GM21526 (cell line): ENCODE measurements at regions not wholly inside any gene's neighbourhood (a gene's known extent, or its start where the extent isn't known, plus 50 kb on each side); places are given as distances from the start of the nearest gene placed in this dataset.

Experiments used
- ATAC-seq: cut with Tn5 transposase; IDR thresholded peaks from one replicate; pipeline ENCODE4 v1.9.1; 2021; ENCODE audit warnings: moderate library complexity; ENCODE audit not compliant: unreplicated experiment, low FRiP score

DNA sequence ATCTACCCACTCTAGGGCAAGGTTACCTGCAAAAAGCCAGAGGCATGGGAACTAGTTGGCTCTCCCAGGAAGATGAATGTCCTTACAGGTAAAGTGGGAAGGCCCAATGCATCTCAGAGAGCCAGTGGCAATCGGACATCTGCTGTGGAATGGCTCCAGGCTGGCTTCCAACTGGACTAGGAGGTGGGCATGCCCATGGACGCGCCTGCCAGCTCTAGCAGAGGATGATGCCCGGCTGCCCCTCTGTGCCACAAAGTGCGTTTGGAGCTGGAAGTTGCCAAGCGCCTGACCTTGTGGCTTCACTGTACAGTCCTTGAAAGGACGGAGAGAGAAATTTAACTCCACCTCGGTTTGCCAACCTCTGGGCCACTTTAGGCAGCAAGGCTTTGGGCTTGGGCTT is 84.4 kb downstream of the NR2F2 start:
- no peak for ATAC-seq

GRCh38 chr15:96415513-96416217 is 85.2 kb downstream of the NR2F2 start:
- ATAC-seq = no peak

DNA sequence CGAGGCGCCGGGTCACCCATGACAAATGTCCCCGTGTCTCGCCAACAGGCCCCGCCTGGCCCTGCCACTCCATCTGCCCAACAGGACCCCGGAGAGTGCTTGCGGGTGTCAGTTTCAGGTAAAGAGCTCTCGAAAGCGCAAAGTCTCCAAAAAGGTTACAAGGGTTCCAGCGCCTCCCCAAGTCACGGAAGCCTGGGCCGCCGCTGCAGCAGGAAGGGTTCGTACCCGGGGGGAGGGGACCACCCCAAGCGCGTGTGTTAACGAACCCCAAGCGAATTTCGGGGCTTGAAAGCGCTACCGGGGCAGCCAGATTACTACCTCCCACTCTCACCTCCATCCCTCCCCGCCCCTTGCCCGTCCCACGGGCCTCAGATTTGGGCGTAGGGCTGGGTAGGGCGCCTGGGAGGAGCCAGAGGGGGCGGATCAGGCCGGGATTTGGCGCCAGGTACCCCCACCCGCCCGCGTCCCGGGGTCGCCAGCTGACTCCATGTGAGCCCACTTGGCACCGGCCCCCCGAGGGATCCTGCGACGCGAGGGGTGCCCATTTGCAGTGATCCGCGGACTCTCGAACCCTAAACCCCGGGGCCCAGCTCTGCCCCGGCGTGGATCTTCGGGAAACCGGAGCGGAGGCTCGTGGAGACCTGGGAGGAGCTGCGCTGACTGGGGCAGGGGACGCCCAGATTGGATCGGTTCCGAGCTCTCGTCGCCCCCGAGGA is 85.9 kb downstream of the NR2F2 start:
- ATAC-seq = no peak

DNA sequence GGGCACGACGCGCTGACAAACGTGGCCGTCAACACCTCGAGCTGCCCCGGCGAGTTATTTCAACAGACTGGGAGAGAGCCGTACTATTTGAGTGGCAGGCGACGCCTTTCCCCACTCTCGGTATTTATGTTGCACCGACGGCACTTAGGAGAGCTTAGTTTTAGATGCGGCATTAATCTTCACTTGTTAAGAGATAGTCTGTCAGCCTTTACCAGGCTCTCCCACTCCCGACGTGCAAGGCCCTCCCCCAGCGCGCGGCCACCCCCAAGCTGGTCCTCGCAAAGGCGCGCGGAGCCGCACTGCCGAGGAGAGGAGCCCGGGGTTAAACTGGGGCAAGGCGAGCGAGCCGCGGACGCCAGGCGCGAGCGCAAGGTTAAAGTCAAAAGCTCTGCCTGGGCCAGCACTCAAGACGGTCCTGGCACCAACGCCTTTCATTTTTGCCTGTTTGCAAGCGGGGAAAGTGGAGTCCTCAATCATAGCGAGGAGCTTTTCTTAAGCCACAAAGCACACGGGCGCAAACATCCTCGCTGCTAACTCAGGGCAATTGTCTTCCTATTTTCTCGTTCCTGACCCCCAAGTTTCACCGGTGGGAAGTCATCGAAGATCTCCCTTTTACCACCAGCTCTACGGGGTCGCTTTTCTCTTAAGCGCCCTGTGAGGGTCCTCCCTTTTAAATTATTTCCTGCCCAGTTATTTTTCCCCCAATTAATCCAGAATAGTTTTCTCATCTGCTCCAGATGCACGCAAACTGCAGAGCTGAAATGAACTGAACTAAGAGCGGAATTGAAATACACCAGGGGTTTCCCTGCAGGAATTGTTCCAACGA is 86.6 kb downstream of the NR2F2 start:
- ATAC-seq = no peak

GRCh38 chr15:96417760-96418130 is 87.2 kb downstream of the NR2F2 start:
- ATAC-seq = no peak

GRCh38 chr15:96418146-96418545 is 87.6 kb downstream of the NR2F2 start:
- no peak for ATAC-seq

GRCh38 chr15:96421178-96421601 is 90.7 kb downstream of the NR2F2 start:
- no peak for ATAC-seq

DNA sequence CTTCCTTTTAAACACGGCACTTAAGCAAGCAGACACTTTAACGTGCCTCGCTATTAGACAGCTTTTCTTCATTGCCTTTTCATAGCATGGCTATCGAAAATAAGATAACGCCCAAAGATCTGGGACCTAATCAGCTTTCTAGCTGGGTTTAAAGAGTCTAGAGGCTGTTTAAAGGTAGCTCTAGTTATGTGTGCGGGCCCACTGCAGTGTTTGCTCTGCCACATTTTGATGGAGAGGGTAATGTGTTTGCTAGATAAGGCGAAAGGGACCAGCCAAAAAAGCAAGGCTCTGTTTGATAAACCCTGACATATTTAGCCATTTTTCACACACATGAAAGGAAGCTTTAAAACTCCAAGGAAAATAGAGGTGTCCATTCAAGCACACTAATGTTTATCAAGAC is 91.6 kb downstream of the NR2F2 start:
- ATAC-seq = no peak

DNA sequence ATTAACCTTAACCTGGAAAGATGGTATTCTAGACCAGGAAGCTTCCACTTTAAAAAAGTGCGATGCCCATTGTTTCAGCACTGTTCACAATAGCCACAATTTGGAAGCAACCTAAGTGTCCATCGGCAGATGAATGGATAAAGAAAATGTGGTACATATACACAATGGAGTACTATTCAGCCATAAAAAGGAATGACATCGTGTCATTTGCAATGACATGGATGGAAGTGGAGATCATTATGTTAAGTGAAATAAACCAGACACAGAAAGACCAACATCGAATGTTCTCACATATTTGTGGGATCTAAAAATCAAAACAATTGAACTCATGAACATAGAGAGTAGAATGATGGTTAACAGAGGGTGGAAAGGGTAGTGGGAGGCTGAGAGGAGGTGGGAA is 94.2 kb downstream of the NR2F2 start:
- ATAC-seq = no peak

- no peak for ATAC-seq
Observed at GRCh38 chr15:96428742-96429141, 98.2 kb downstream of the NR2F2 start.

DNA sequence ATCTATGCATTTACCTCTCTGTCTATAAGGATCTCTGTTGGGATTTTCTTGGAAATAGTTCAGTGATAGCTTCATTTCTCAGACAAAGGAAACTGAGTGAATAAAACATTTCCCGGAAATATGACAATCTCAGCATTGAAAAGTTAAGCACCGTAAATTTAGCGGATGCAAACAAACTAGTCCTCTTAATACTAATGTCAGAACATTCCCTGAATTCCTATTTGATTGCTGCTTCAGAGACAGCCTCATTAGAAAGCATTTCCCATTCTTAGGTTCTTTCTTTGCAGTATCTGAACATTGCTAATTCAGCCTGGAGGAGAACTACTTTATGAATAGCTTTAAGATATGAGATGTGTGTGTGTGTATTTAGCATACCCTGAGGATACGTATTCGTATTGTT is 101.3 kb downstream of the NR2F2 start:
- no peak for ATAC-seq

DNA sequence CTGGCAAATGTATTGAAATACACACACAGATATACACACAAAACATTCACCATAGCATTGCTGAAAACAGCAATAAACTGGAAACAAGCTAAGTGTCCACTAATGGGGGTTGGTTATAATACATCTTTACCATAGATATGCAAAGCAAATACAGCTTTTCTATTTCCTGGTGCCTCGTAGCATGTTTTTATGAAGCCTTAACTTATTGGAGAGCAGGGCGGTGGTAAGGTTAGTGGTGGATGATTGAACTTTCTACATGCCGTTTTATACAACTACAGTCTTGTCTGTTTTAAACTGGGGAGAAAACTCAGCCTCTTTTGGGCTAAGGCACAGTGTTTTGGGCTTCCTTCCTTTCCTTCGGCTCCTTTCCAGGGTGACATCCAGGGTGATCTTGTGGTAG is 104.5 kb downstream of the NR2F2 start:
- ATAC-seq = no peak

DNA sequence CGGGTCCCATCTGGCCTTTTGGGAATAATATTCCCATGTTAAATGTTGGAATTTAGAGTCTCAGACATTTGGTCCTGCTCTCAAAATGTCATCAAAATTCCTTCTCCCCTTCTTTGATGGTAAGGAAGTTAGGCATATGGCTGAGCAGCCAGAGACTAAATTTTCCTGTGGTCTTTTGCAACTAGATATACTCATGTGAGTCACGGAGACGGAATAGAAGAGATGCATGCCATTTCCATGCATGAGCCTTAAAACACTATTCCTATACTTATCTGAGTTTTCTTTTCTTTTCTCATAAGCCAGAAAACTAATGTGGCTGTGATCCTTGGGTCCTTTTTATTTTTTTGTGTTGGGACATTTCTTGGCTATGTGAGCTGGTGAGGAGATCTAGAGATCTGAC is 105.3 kb downstream of the NR2F2 start:
- no peak for ATAC-seq

- no peak for ATAC-seq
Observed at GRCh38 chr15:96440978-96441377, 110.5 kb downstream of the NR2F2 start.

DNA sequence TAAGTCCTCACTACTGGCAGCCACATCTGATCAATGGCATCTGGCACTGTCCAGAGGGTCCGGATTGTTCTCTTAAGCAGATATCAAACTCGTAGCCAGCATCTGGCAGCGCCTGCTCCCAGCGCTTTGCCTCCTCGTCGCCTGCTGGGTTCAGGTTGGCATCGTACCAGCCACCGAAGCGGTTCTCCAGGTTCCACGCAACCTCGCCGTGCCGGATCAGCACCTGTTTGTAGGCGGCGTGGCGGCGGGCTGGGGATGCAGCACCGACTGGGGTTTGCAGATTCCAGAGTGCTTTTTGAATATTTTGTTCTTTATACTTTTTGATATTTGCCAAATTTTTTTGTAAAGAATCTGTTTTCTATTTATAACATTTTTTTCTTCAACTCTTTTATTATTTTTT is 111.6 kb downstream of the NR2F2 start:
- ATAC-seq = no peak

DNA sequence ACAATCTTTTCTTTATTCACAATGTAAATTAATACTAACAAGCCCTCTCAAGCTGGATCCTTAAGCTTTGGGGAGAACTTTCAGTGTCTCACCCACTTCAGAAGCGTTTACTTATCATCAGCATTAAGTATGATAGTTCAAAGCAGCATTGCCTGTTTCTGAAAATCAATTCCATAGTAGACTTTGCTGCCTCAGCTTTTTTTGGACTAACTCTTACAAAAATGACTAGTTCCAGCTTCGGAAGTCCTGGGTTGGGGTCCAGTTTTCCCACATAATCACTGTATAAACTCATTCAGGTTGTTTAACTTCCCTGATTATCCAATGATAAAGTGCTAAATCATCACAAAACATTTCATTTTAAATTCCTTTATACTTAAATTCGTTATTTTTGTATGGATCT is 114.4 kb downstream of the NR2F2 start:
- ATAC-seq = no peak

GRCh38 chr15:96448923-96449322 is 118.4 kb downstream of the NR2F2 start:
- no peak for ATAC-seq

GRCh38 chr15:96457841-96458240 is 127.3 kb downstream of the NR2F2 start:
- no peak for ATAC-seq

- no peak for ATAC-seq
Observed at GRCh38 chr15:96460106-96460505, 129.6 kb downstream of the NR2F2 start.

- ATAC-seq = no peak
Observed at GRCh38 chr15:96462768-96463750, 132.6 kb downstream of the NR2F2 start.
